ENCODE measurements at regions not wholly inside any gene's neighbourhood (a gene's known extent, or its start where the extent isn't known, plus 50 kb on each side); places are given as distances from the start of the nearest gene placed in this dataset.

DNA sequence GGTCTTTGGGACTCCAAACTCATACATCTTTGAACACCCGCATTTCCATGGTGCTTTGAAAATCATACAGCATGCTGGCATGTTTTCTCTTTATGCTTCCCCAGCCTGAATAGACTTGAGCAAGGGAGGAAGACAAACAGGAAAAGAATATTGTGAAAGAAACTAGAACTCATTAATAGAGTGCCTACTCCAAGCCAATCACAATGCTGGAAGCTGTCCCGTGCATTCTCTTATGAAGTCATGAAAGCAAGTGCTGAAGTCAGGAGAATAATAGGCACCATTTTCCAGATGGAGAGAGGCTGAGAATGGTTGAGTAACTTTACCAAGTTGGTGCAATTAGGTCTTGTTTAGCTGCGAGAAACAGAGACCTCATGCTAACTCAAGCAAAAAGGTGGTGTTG is 102.5 kb upstream of the PTPRT start:
- TF ChIP-seq CTCF (IDR thresholded peaks at IDR 0.05) (no peak), POLR2A (IDR thresholded peaks at IDR 0.05) (no peak)

All from adrenal gland (tissue), 5 donors.